Inferior parietal cortex (tissue), 1 donor: ENCODE measurements at regions not wholly inside any gene's neighbourhood (a gene's known extent, or its start where the extent isn't known, plus 50 kb on each side); places are given as distances from the start of the nearest gene placed in this dataset.

ENCODE experiments used
- DNase-seq: peaks from one replicate; pipeline ENCODE4 v3.0.0-alpha.2; 2016; ENCODE audit errors: extremely low spot score

GRCh38 chr3:146912241-146913015 is 307.3 kb upstream of the PLSCR5 start:
- no peak for DNase-seq

GRCh38 chr3:146903927-146904326 is 298.8 kb upstream of the PLSCR5 start:
- no peak for DNase-seq

- no peak for DNase-seq
Observed at GRCh38 chr3:146899171-146899570, 294.0 kb upstream of the PLSCR5 start.

GRCh38 chr3:146896711-146897110 is 291.6 kb upstream of the PLSCR5 start:
- no peak for DNase-seq

- no peak for DNase-seq
Observed at GRCh38 chr3:146895026-146895749, 290.0 kb upstream of the PLSCR5 start.

GRCh38 chr3:146894406-146894805 is 289.3 kb upstream of the PLSCR5 start:
- DNase-seq = no peak

- DNase-seq = no peak
Observed at GRCh38 chr3:146892041-146892440, 286.9 kb upstream of the PLSCR5 start.

- no peak for DNase-seq
Observed at GRCh38 chr3:146889626-146890025, 284.5 kb upstream of the PLSCR5 start.

- DNase-seq = no peak
Observed at GRCh38 chr3:146888176-146888575, 283.0 kb upstream of the PLSCR5 start.

- DNase-seq = no peak
Observed at GRCh38 chr3:146884721-146885120, 279.6 kb upstream of the PLSCR5 start.

- DNase-seq = no peak
Observed at GRCh38 chr3:146884296-146884695, 279.1 kb upstream of the PLSCR5 start.

GRCh38 chr3:146883288-146883687 is 278.1 kb upstream of the PLSCR5 start:
- no peak for DNase-seq

GRCh38 chr3:146881966-146882760 is 277.0 kb upstream of the PLSCR5 start:
- no peak for DNase-seq

- DNase-seq = no peak
Observed at GRCh38 chr3:146881356-146881755, 276.2 kb upstream of the PLSCR5 start.

- DNase-seq = no peak
Observed at GRCh38 chr3:146873748-146874147, 268.6 kb upstream of the PLSCR5 start.

GRCh38 chr3:146865175-146865755 is 260.1 kb upstream of the PLSCR5 start:
- DNase-seq = no peak

- no peak for DNase-seq
Observed at GRCh38 chr3:146861262-146861661, 256.1 kb upstream of the PLSCR5 start.

- DNase-seq = no peak
Observed at GRCh38 chr3:146854523-146854922, 249.4 kb upstream of the PLSCR5 start.

- DNase-seq = no peak
Observed at GRCh38 chr3:146851665-146852064, 246.5 kb upstream of the PLSCR5 start.

- DNase-seq = no peak
Observed at GRCh38 chr3:146845361-146845760, 240.2 kb upstream of the PLSCR5 start.

- DNase-seq = no peak
Observed at GRCh38 chr3:146843476-146843875, 238.3 kb upstream of the PLSCR5 start.

- no peak for DNase-seq
Observed at GRCh38 chr3:146839727-146840375, 234.7 kb upstream of the PLSCR5 start.
